ENCODE measurements at regions not wholly inside any gene's neighbourhood (a gene's known extent, or its start where the extent isn't known, plus 50 kb on each side); places are given as distances from the start of the nearest gene placed in this dataset.
A peak's percentile ranks its signal among the peaks of the same experiment; 100 is the strongest.

GRCh38 chr7:48992816-48993215 is 68.5 kb downstream of the CDC14C start:
- no peak overlapping the region for H3K27ac ChIP-seq
- no peaks in the 10 kb centered on the region for H3K36me3 ChIP-seq
- no peak for DNase-seq
- H3K27me3 ChIP-seq, result no peaks in the 10 kb centered on the region
- H3K4me1 ChIP-seq, result no peaks in the 10 kb centered on the region
- TF ChIP-seq CTCF (IDR thresholded peaks at IDR 0.05) (no peak), POLR2A (IDR thresholded peaks at IDR 0.05) (no peak)
- no peak overlapping the region for H3K4me3 ChIP-seq
- no peaks in the 10 kb centered on the region for H3K9me3 ChIP-seq

DNA sequence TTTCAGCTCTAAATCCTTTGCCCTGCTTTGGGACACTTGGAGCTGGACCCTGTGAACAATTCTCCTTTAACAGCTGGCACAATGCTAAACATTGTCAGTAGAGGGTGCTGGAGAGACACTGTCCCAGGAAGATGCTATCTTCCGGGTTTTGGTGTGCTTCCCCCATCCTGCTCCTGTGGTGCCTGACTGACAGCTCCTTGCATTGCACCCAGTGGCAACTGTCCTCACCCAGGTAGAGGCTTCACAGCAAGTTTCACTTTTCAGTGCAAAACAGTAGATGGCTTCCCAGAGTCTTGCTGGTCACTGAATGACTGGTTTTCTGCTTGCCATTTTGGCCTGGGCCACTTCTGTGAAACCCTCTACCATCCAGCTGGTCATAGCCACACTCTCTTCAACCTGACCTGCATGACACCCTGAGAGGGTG is 77.3 kb downstream of the CDC14C start:
- H3K4me3 ChIP-seq, result no peak overlapping the region
- no peak overlapping the region for H3K27ac ChIP-seq
- H3K9me3 ChIP-seq, result no peaks in the 10 kb centered on the region
- no peak for DNase-seq
- TF ChIP-seq POLR2A (IDR thresholded peaks at IDR 0.05), result no peak
- peak in 2 of 6 experiments; percentile 17 to 22 for TF ChIP-seq CTCF (IDR thresholded peaks at IDR 0.05)
- no peaks in the 10 kb centered on the region for H3K27me3 ChIP-seq
- no peaks in the 10 kb centered on the region for H3K36me3 ChIP-seq
- H3K4me1 ChIP-seq, result no peaks in the 10 kb centered on the region

- no peak overlapping the region for H3K4me3 ChIP-seq
- no peaks in the 10 kb centered on the region for H3K9me3 ChIP-seq
- TF ChIP-seq POLR2A (IDR thresholded peaks at IDR 0.05), result no peak
- TF ChIP-seq CTCF (IDR thresholded peaks at IDR 0.05), result no peak
- no peak overlapping the region for H3K27ac ChIP-seq
- no peaks in the 10 kb centered on the region for H3K36me3 ChIP-seq
- no peaks in the 10 kb centered on the region for H3K4me1 ChIP-seq
- no peak for DNase-seq
- H3K27me3 ChIP-seq, result no peaks in the 10 kb centered on the region
Observed at GRCh38 chr7:49010717-49011116, 86.4 kb downstream of the CDC14C start.

DNA sequence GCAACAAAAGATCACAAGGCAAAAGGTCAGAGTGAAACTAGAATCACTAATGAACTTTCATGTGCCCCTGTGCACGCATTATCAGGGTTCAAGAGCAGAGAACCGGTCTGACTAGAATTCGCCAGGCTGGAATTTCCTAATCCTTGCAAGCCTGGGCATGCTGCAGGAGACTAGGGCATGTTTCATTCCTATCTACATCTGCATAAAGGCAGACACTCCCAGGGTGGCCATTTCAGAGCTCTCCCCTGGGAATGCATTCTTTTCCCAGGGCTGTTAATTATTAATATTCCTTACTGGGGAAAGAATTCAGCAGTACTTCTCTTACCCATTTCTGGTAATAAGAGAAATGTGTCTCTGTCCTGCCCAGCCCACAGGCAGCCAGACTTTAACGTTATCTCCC is 90.5 kb downstream of the CDC14C start:
- no peaks in the 10 kb centered on the region for H3K36me3 ChIP-seq
- no peak overlapping the region for H3K4me3 ChIP-seq
- no peaks in the 10 kb centered on the region for H3K9me3 ChIP-seq
- H3K27ac ChIP-seq, result no peak overlapping the region
- no peaks in the 10 kb centered on the region for H3K27me3 ChIP-seq
- no peak for DNase-seq
- no peaks in the 10 kb centered on the region for H3K4me1 ChIP-seq
- TF ChIP-seq POLR2A (IDR thresholded peaks at IDR 0.05), result no peak
- no peak for TF ChIP-seq CTCF (IDR thresholded peaks at IDR 0.05)

DNA sequence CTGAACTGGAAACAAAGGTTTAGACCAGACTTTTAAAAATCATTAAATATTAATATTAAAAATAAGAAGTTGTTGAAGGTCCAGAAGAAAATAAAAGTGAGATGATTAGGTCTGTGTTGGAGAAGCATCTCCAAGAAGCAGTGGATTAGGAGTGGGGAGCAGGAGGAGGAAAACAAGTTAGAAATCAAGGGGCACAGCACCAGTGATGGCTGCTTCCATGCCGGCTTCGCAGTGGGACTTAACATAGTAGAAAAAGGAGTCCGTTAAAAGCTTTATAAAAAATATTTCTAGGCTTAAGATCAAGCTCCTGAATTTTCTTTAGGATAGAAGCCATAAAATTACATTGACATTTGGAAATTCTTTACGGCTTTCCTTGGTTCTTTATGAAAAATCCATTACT is 95.8 kb downstream of the CDC14C start:
- DNase-seq, result no peak
- H3K4me3 ChIP-seq, result no peak overlapping the region
- H3K36me3 ChIP-seq, result no peaks in the 10 kb centered on the region
- H3K4me1 ChIP-seq, result no peaks in the 10 kb centered on the region
- TF ChIP-seq POLR2A (IDR thresholded peaks at IDR 0.05) (no peak), CTCF (IDR thresholded peaks at IDR 0.05) (no peak)
- H3K9me3 ChIP-seq, result no peaks in the 10 kb centered on the region
- H3K27me3 ChIP-seq, result no peaks in the 10 kb centered on the region
- no peak overlapping the region for H3K27ac ChIP-seq

DNA sequence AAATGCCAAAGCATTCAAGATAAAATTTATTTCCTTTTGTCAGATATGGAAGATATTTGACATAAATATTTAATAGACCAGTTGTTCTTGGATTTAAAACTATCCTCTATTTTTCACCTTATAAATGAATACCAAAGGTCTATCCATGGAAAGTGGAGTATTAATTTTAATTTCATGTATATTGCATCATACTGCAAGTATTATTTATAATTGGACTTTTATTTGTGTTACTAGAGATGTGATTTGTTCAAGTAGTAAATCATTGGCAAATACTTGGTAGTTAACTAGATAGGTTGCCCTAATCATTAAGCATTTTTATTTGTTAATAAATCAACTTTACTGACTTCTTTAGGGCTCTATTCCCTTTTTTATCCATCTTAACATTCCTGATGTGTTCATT is 98.1 kb downstream of the CDC14C start:
- Histone ChIP-seq H3K27ac (no peak overlapping the region), H3K4me1 (no peaks in the 10 kb centered on the region), H3K4me3 (no peak overlapping the region), H3K36me3 (no peaks in the 10 kb centered on the region), H3K27me3 (no peaks in the 10 kb centered on the region), H3K9me3 (no peaks in the 10 kb centered on the region)
- no peak for DNase-seq
- TF ChIP-seq POLR2A (IDR thresholded peaks at IDR 0.05) (no peak), CTCF (IDR thresholded peaks at IDR 0.05) (no peak)
